GM18505 (cell line): ENCODE measurements at regions not wholly inside any gene's neighbourhood (a gene's known extent, or its start where the extent isn't known, plus 50 kb on each side); places are given as distances from the start of the nearest gene placed in this dataset.

Experiments used
- ATAC-seq: cut with Tn5 transposase; IDR thresholded peaks from one replicate; pipeline ENCODE4 v1.9.1; 2021; ENCODE audit not compliant: unreplicated experiment
- POLR2A ChIP-seq: IDR thresholded peaks from 4 replicates; pipeline ENCODE4 v1.6.1; 2011; ENCODE audit warnings: borderline replicate concordance; ENCODE audit not compliant: insufficient read depth, insufficient read length; ENCODE audit errors: extremely low read depth

- no peak for ATAC-seq
- no peak for TF ChIP-seq POLR2A
Observed at GRCh38 chr21:23531444-23531843, 2075.8 kb downstream of the MRPL39 start.

- TF ChIP-seq POLR2A = no peak
- ATAC-seq = no peak
Observed at GRCh38 chr21:23524685-23525084, 2082.6 kb downstream of the MRPL39 start.

GRCh38 chr21:23522751-23523150, 2084.5 kb downstream of the MRPL39 start:
- ATAC-seq = no peak
- no peak for TF ChIP-seq POLR2A

DNA sequence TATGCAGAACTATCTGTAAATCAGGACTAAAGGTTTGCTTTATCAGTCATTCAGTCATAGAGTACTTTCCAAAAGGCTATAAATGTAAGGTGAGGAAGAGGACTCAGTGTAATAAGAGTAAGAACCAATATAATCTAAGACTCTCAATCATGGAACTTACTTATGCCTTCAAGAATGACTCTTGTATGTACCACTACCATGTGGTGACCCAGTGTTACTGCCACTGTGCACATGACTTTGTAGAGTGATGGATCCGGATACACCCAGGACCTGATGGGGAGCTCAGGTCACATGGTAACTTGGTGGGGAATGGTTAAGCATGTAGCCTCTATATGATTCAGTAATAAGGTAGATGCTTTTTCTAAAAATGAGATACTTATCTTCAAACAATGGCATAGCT, 2099.8 kb downstream of the MRPL39 start:
- no peak for ATAC-seq
- TF ChIP-seq POLR2A = no peak

DNA sequence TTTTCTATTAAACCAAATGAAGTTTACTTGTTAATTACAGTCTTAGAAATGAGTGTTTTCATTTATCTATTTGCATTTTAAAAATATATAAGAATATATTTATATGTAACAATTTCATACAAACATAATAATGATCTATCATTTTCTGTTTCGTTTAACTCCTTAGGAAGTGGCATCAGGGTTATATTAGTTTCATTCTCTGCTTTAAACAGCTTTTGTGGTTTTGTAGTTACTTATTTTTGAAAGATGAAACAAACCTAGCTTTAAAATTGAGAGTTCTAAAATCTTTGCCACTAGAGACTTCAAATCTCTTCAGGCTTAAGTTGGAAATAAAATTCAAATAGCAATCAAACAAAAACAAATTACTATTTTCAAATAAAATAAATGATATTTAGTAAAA, 2110.6 kb downstream of the MRPL39 start:
- peak; percentile 62 for ATAC-seq
- TF ChIP-seq POLR2A = no peak

- no peak for TF ChIP-seq POLR2A
Observed at GRCh38 chr21:23488245-23488644, 2119.0 kb downstream of the MRPL39 start.

DNA sequence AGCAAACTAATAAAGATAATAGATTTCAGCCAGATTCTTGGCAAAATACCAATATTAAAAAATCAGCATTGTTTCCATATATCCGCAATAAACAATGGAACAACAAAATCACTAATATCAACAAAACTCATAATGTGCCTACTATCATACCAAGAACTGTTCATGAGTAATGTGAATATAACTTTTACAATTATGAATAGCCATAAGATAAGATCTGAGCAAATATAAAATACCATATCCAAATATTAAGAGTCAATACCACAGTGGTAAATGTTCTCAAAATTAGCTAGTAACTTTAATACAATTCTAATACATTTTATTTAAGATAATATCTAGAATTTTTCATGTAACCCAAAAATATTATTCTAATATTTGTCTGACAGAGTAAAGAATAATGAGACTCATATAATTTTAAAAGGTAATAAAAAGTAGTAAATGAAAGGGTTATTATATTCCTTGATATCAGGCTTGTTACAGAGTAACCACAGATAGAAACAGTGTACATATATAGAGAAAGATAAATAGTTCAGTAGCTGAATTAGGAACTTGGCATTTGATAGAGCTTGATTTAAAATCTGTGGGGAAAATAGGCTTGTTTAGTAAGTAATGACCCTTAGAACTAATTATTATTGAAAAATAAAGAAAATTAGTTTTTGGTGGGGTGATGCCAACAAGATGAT, 2126.6 kb downstream of the MRPL39 start:
- TF ChIP-seq POLR2A = no peak
- ATAC-seq = no peak

More at GRCh38 chr21:23488245-23488644, 2119.0 kb downstream of the MRPL39 start:
- ATAC-seq = no peak

DNA sequence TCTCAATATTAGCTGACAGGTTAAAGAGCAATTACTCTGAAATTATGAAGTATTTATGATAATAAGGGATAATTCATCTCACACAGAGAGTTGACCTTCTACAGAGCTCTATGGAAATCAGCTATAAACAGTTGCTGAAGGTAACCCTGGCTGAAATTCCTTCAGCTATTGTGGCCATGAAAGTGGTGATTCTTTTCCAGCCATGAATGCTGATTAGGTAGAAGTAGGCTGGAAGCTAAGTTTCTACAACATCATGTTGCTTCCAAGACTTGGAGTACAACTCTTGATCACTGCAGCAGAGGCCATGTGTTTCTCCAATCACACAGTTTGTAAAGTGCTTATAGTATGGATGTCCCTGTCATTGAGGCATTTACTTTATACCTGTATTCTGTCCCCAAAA, 2128.9 kb downstream of the MRPL39 start:
- no peak for ATAC-seq
- no peak for TF ChIP-seq POLR2A

GRCh38 chr21:23475281-23476219, 2131.7 kb downstream of the MRPL39 start:
- TF ChIP-seq POLR2A = no peak
- no peak for ATAC-seq

DNA sequence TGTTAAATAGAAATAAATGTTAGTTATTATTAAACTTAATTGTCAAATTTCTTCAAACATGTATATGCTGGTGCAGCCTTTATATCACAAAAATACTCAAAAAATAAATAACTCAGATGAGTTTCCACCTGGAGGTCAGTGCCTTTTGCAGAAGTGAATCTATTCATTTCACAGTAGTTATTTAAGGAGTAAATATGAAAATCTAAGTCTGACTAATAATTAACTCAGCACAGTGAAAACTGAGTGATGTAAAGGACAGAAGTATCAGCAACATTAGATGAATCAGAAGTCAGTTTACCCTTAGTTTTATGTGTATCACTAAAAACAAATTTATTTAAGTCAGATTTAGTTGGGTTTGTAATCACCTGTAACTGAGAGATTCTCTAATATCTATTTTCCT, 2135.4 kb downstream of the MRPL39 start:
- no peak for TF ChIP-seq POLR2A
- ATAC-seq = peak; percentile 91

DNA sequence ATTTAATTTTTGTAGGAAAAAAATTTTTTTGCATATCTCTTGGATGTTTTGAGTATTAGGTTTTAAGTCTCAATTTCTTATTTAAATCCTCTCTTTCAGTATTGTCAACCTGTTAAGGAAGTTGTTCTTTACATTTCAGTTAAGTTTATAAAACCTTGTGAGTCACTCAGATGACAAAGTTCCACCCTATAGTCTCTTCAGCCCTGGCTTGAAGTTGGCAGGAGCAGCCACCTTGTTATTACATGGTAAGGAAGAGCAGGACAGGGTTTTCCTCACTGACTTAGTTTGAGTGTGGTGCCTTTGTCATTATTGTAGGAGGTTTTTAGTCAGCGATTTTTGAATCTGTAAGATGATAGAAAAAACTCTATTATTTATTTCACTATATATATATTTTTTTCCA, 2143.9 kb downstream of the MRPL39 start:
- TF ChIP-seq POLR2A = no peak
- no peak for ATAC-seq

DNA sequence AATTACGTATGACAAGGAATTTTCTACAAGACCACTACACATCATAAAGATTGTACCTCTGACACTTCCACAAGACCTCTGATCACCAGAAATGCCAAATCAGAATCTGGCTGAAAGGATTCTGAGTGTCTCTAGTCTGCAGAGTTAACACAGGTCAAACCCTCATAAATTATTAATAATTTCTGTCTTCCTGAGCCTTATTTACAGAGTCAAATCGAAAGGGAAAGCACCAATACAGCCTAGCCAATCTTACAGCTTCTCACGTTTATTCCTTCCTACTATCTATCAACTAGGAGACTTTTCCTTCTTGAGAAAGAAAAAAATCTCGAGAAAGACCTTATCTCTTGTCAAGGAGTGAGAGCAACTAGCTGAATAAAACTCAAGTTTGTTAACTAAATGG, 2151.6 kb downstream of the MRPL39 start:
- TF ChIP-seq POLR2A = no peak
- peak; percentile 63 for ATAC-seq

DNA sequence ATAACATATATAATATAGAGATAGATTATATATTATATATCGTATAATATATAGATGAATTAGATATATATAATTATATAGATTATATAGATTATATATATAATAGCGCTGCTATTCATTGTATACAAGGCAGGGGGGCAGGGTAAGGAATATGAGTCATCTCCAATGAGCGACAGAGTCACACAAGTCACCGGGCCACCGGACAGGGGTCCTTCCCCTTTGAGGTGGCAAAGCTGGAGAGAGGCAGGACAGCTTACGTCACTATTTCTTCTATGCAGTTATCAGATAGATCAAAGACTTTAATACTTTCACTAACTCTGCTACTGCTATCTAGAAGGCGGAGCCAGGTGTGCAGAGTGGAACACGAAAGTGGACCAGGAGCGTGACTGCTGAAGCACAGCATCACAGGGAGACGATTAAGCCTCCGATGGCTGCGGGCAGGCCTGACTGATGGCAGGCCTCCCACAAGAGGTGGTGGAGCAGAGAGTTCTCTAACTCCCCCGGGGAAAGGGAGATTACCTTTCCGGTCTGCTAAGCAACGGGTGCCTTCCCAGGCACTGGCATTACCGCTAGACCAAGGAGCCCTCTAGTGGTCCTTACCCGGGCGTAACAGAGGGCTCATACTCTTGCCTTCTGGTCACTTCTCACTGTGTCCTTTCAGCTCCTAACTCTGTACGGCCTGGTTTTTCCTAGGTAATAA, 2154.7 kb downstream of the MRPL39 start:
- peak; percentile 64 for ATAC-seq
- no peak for TF ChIP-seq POLR2A
